Testis (tissue), 2 donors: ENCODE measurements at regions not wholly inside any gene's neighbourhood (a gene's known extent, or its start where the extent isn't known, plus 50 kb on each side); places are given as distances from the start of the nearest gene placed in this dataset.
"Not testable (repeated sequence)": the region's sequence is repeated elsewhere in the genome, so short reads cannot be mapped to it uniquely, and the experiment has no call there.

Experiments
- DNase-seq: peaks from one replicate; pipeline ENCODE4 v3.0.0-alpha.2; 2019
- H3K27ac ChIP-seq, 2 donors: fragments of 200-600 bp; sonication (generic); one replicate each; pipeline ENCODE4 v1.5.1; 2019
- H3K27me3 ChIP-seq: fragments of 200-600 bp; sonication (generic); one replicate; pipeline ENCODE4 v1.5.1; 2019
- H3K36me3 ChIP-seq: fragments of 200-600 bp; sonication (generic); one replicate; pipeline ENCODE4 v1.5.1; 2017; ENCODE audit warnings: low read depth; ENCODE audit errors: missing control alignments
- H3K4me1 ChIP-seq: fragments of 200-600 bp; sonication (generic); one replicate; pipeline ENCODE4 v1.5.1; 2019
- H3K4me3 ChIP-seq, 2 donors: fragments of 200-600 bp; sonication (generic); one replicate each; pipeline ENCODE4 v1.5.1; 2017 to 2019
- H3K9me3 ChIP-seq: fragments of 200-600 bp; sonication (generic); one replicate; pipeline ENCODE4 v1.5.1; 2017
- POLR2A ChIP-seq: fragments of 450-650 bp; IDR thresholded peaks from one replicate; pipeline ENCODE4 v1.6.1; 2017; ENCODE audit warnings: antibody characterized with exemption, mild to moderate bottlenecking, moderate library complexity
- WGBS, 2 donors: methylation state at CpG; one replicate each; pipeline ENCODE4 v1.1.5; 2018; 5-methylcytosine and 5-hydroxymethylcytosine counted together
- intact Hi-C: fragments of 100-400 bp; cut with DNase I; formaldehyde crosslinking; loops from one replicate; pipeline ENCODE4 v1.15.1; 2023; ENCODE audit warnings: low total_unique reads
- TF ChIP-seq, protein P1 (sequence below), 3 experiments: fragments of 450-650 bp in 2 of 3; fragments of 200-600 bp in 1 of 3; sonication (generic) in 1 of 3; IDR thresholded peaks; one replicate each; pipeline ENCODE4 v1.5.1; 2016 to 2019; ENCODE audit warnings: antibody characterized with exemption in 3 of 3, mild to moderate bottlenecking in 2 of 3, moderate library complexity in 1 of 3

DNA sequence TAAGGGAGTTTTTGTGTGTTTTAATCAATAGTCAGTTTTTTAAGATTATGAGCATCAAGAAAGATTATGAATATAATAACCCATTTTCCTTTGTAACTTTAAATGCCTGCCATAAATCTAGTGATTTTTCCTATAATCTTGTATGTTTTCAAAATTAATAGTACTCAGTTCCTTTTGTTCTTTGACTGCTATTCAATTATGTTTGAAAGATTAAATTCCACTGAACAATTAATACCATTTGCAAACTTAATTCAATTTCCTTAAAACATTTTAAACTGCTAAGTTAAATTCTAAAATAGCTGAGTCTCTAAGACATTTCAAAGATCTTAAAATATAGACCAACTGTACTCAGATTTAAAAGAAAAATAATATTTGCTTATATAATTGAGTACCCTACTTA lies 1173.9 kb upstream of the TMEFF2 start:
- no peak for DNase-seq
- Histone ChIP-seq H3K9me3 (no peaks in the 10 kb centered on the region), H3K4me1 (no peaks in the 10 kb centered on the region), H3K4me3 (no peak overlapping the region), H3K36me3 (no peaks in the 10 kb centered on the region), H3K27ac (no peak overlapping the region), H3K27me3 (no peaks in the 10 kb centered on the region)
- intact Hi-C loops: no loop called here
- TF ChIP-seq, protein P1, sequence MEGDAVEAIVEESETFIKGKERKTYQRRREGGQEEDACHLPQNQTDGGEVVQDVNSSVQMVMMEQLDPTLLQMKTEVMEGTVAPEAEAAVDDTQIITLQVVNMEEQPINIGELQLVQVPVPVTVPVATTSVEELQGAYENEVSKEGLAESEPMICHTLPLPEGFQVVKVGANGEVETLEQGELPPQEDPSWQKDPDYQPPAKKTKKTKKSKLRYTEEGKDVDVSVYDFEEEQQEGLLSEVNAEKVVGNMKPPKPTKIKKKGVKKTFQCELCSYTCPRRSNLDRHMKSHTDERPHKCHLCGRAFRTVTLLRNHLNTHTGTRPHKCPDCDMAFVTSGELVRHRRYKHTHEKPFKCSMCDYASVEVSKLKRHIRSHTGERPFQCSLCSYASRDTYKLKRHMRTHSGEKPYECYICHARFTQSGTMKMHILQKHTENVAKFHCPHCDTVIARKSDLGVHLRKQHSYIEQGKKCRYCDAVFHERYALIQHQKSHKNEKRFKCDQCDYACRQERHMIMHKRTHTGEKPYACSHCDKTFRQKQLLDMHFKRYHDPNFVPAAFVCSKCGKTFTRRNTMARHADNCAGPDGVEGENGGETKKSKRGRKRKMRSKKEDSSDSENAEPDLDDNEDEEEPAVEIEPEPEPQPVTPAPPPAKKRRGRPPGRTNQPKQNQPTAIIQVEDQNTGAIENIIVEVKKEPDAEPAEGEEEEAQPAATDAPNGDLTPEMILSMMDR (IDR thresholded peaks at IDR 0.05): no peak
- no peak for TF ChIP-seq POLR2A

DNA sequence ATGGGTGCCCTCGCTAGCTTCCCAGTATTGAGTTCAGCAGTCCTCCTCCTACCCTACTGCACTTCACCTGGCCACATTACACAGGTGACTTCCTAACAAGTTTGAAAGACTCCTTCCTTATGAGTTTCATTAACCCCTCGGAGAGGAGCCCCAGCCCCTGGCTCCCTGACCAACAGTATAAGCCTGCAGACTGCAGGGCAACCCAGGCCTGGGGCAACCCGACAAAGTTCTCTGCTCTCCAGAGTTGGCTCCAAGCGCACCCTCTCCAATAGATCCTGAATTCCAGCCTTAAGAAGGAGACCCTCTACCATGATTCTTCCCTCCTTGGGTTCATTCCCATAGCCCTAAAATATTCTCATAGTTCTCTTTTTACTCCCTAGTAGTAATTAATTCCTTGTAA lies 1162.8 kb upstream of the TMEFF2 start:
- WGBS, 2 donors: 88 to 95% methylated on average over 4 of the region's 4 CpGs
- H3K4me3 ChIP-seq: no peak overlapping the region
- intact Hi-C loops: no loop called here
- no peaks in the 10 kb centered on the region for H3K27me3 ChIP-seq
- no peak for TF ChIP-seq POLR2A
- TF ChIP-seq, protein P1 (IDR thresholded peaks at IDR 0.05): no peak
- no peaks in the 10 kb centered on the region for H3K36me3 ChIP-seq
- no peaks in the 10 kb centered on the region for H3K9me3 ChIP-seq
- DNase-seq: no peak
- no peak overlapping the region for H3K27ac ChIP-seq
- H3K4me1 ChIP-seq: no peaks in the 10 kb centered on the region

DNA sequence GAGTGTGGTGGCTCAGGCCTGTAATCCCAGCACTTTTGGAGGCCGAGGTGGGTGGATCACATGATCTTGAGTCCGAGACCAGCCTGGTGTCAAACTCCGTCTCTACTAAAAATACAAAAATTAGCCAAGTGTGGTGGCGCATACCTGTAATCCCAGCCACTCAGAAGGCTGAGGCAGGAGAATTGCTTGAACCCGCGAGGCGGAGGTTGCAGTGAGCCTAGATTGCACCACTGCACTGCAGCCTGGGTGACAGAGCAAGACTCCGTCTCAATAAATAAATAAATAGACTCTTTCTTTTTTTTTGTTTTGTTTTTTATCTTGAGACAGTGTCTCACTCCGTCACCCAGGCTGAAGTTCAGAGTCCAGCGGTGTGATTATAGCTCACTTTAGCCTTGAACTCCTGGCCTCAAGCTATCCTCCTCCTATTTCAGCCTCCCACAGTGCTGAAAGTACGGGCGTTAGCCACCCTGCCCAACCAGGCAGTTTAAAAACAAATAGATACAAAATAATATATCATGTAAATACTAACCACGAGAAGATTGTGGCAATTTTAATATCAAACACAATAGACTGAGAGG lies 1158.0 kb upstream of the TMEFF2 start:
- DNase-seq, H3K4me1 ChIP-seq: not testable (repeated sequence)

DNA sequence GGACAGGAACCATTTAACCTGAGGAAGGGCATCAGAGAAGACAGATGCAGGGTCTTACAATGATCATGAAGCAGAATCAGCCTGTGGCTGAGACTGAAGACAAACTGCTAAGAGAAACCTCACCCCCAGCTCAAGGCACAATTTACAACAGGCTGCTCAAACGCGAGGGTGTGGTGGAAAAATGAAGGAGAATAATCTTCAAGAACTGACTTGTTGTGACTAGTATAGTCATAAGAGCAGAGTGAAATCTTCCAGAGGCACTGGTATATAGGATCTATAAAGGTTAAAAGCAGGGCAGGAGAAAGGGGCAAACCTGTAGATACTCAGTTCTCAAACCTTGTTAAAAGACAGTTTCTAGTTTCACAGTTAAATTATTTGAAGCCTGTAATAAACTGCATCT lies 1155.8 kb upstream of the TMEFF2 start:
- intact Hi-C loops: no loop called here
- no peak overlapping the region for H3K4me3 ChIP-seq
- no peaks in the 10 kb centered on the region for H3K4me1 ChIP-seq
- no peaks in the 10 kb centered on the region for H3K36me3 ChIP-seq
- no peak for TF ChIP-seq POLR2A
- TF ChIP-seq, protein P1 (IDR thresholded peaks at IDR 0.05): no peak
- no peaks in the 10 kb centered on the region for H3K9me3 ChIP-seq
- no peak overlapping the region for H3K27ac ChIP-seq
- 69 to 79% methylated on average over 2 of the region's 2 CpGs for WGBS, 2 donors
- no peak for DNase-seq
- no peaks in the 10 kb centered on the region for H3K27me3 ChIP-seq

More for the DNA sequence above, 1158.0 kb upstream of the TMEFF2 start:
- intact Hi-C loops, H3K27ac ChIP-seq, H3K9me3 ChIP-seq, H3K27me3 ChIP-seq, H3K36me3 ChIP-seq, H3K4me3 ChIP-seq: not testable (repeated sequence)
- 53 to 60% methylated on average over 13 of the region's 13 CpGs for WGBS, 2 donors

DNA sequence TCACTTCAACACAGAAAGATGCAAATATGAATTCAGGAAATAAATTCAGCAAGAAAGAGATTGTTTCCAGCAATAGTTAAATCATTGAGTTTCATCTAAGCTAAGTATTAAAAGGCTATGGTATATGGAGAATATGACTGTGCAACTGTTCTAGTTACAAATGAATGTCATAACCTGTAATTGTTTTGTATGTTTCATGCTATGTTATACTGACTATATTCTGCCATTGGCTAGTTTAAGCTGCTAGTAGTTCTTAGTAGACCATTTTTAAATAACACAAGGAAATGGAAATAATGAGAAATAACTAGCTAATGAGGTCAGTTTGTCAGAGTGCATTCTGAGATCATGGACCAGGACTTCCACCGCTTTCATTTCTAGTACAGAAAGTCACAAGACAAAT lies 1154.9 kb upstream of the TMEFF2 start:
- 67 to 80% methylated on average over 1 of the region's 1 CpG for WGBS, 2 donors
- Histone ChIP-seq H3K9me3 (no peaks in the 10 kb centered on the region), H3K36me3 (no peaks in the 10 kb centered on the region), H3K4me3 (no peak overlapping the region), H3K27me3 (no peaks in the 10 kb centered on the region), H3K4me1 (no peaks in the 10 kb centered on the region), H3K27ac (no peak overlapping the region)
- no peak for DNase-seq
- intact Hi-C loops: no loop called here
- TF ChIP-seq, protein P1 (IDR thresholded peaks at IDR 0.05): no peak
- no peak for TF ChIP-seq POLR2A
